ENCODE measurements at regions not wholly inside any gene's neighbourhood (a gene's known extent, or its start where the extent isn't known, plus 50 kb on each side); places are given as distances from the start of the nearest gene placed in this dataset.

- TF ChIP-seq CTCF (IDR thresholded peaks at IDR 0.05) (no peak), POLR2A (IDR thresholded peaks at IDR 0.05) (no peak), POLR2AphosphoS5 (IDR thresholded peaks at IDR 0.05; ENCODE audit: insufficient read depth in 1 of 2, low read depth in 1 of 2) (no peak)
These were observed 526.4 kb upstream of the SPHKAP start for GRCh38 chr2:228707846-228708245.

Data from vagina (tissue), 2 donors.